ENCODE measurements at regions not wholly inside any gene's neighbourhood (a gene's known extent, or its start where the extent isn't known, plus 50 kb on each side); places are given as distances from the start of the nearest gene placed in this dataset.

DNA sequence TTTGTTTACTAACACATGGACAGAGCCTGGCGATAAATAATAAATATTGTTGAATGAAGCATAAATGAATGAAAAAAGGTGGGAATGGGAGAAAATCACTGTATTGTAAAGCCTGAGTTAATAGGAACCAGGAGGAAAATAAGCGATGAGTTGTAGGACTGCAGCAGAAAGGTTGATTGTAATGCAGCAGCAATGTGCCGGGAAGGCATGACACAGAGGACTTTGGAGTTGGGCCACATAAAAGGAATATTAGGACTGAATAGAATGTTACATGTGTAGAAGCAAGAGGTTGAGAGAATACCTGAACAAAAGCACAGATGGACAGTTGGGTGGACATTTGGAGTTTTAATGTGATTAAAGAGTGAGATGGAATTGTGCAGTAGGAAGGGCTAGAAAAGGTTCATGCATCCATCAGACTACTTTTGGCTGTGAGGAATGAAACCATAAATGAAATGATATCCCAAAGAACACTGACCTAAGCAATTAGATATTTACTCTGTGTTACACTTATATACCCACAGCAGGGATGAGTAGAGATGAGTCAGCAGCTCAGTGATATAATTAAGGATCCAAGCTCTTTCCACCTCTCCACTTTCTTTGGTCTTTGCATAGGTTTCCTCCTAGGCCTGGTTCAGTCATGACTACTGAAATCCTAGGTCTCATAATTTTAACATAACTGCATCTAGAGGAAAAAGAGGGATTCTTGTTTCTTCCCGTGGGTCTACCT, 55.4 kb downstream of the CCER1 start:
- in situ Hi-C loops (cut with HindIII; ENCODE audit: low sequenced_read_pairs): no loop called here
- no peak for DNase-seq (ENCODE audit: low read depth)
- no peak overlapping the region for H3K4me3 ChIP-seq (ENCODE audit: low read depth, low read length)
- TF ChIP-seq, protein P1, sequence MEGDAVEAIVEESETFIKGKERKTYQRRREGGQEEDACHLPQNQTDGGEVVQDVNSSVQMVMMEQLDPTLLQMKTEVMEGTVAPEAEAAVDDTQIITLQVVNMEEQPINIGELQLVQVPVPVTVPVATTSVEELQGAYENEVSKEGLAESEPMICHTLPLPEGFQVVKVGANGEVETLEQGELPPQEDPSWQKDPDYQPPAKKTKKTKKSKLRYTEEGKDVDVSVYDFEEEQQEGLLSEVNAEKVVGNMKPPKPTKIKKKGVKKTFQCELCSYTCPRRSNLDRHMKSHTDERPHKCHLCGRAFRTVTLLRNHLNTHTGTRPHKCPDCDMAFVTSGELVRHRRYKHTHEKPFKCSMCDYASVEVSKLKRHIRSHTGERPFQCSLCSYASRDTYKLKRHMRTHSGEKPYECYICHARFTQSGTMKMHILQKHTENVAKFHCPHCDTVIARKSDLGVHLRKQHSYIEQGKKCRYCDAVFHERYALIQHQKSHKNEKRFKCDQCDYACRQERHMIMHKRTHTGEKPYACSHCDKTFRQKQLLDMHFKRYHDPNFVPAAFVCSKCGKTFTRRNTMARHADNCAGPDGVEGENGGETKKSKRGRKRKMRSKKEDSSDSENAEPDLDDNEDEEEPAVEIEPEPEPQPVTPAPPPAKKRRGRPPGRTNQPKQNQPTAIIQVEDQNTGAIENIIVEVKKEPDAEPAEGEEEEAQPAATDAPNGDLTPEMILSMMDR (IDR thresholded peaks at IDR 0.05; ENCODE audit: low read depth, low read length, missing control alignments): no peak

DNA sequence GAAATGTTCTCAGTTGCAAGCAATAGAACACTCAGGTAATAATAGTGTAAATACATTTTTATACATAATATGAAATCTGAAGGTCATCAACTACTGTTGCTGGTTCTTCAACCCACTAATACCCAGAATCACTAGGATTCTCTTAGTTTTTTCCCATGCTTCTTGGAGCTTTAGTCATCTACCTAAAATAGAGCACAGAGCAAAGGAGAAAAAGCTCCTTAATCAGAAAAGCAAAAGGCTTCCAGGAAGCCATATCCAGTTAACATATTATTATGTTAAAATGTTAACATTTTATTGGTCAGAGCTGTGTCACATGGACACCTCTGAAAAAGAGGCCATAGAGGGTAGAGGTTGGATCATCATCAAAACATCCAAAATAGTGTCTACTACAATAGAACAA, 57.0 kb downstream of the CCER1 start:
- TF ChIP-seq, protein P1 (IDR thresholded peaks at IDR 0.05; ENCODE audit: low read depth, low read length, missing control alignments): no peak
- H3K4me3 ChIP-seq (ENCODE audit: low read depth, low read length): no peak overlapping the region
- in situ Hi-C loops (cut with HindIII; ENCODE audit: low sequenced_read_pairs): no loop called here
- no peak for DNase-seq (ENCODE audit: low read depth)

DNA sequence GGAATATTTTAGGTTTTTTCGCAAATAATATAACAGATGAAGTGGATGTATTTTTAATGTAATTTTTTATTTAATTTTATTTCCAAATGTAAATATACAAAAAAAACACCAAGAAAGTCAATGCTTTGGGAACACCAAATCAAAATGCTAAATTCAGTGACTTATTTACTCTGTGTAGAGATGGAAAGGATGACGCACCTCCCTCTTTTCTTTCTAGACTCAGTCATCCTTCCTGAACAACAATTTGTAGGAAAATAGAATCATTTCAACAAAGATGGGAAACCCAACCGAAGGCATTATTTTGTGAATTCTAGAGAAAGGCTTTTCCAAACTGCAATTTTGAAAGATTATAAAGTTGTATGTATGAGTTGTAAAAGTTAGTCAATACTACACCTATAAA, 57.7 kb downstream of the CCER1 start:
- in situ Hi-C loops (cut with HindIII; ENCODE audit: low sequenced_read_pairs): no loop called here
- TF ChIP-seq, protein P1 (IDR thresholded peaks at IDR 0.05; ENCODE audit: low read depth, low read length, missing control alignments): no peak
- H3K4me3 ChIP-seq (ENCODE audit: low read depth, low read length): no peak overlapping the region
- DNase-seq (ENCODE audit: low read depth): no peak

DNA sequence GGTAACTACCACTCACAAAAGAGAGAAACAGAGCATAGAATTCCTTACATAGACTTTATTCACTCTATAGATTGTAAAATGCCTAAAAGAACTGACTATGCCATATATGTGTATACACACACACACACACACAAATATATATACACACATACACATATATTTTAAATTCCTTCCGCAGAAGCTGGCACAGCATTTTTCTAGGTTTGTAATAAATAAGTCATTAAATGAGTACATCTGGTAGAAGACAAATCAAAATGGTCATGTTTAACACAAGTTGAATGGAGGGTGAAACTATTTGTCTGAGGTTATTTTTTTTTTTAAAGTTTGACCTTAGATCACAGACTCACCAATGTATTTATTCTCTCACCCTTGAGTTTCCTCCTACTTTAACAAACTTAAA, 58.2 kb downstream of the CCER1 start:
- in situ Hi-C loops (cut with HindIII; ENCODE audit: low sequenced_read_pairs): no loop called here
- TF ChIP-seq, protein P1 (IDR thresholded peaks at IDR 0.05; ENCODE audit: low read depth, low read length, missing control alignments): no peak
- DNase-seq (ENCODE audit: low read depth): no peak
- H3K4me3 ChIP-seq (ENCODE audit: low read depth, low read length): no peak overlapping the region

DNA sequence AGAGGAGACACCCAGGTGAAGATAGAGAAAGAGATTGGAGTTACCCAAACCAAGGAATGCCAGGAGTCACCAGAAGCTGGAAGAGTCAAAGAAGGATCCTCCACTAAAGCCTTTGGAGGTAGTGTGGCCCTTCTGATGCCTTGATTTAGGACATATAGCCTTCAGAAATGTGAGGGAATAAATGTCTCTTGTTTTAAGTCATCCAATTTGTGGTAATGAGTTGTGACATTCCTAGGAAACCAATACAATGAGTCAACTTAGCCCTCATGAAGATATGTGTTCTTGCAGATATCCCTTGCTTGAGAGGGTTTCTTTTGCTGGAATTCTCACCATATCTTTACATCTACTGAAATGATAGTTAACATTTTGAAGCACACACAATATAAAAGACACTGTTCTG, 58.8 kb downstream of the CCER1 start:
- DNase-seq (ENCODE audit: low read depth): peak; percentile 27
- H3K4me3 ChIP-seq (ENCODE audit: low read depth, low read length): no peak overlapping the region
- TF ChIP-seq, protein P1 (IDR thresholded peaks at IDR 0.05; ENCODE audit: low read depth, low read length, missing control alignments): no peak
- in situ Hi-C loops (cut with HindIII; ENCODE audit: low sequenced_read_pairs): no loop called here

DNA sequence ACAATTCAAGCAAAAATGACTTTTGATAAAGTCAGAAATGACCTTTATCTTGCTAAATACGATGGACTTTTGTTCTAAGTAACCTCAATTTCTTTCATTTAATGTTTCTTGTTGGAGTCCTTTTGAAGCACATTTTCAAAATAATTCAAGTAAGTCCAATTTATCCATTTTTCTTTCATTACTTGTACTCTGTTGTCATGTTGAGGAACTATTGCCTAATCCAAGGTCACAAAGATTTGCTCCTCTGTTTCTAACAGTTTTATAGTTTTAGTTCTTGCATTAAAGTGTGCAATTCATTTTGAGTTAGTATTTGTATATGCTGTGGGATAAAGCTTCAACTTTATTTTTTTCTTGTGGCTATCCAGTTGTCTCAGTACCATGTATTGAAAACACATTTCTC, 66.7 kb downstream of the CCER1 start:
- in situ Hi-C loops (cut with HindIII; ENCODE audit: low sequenced_read_pairs): no loop called here
- no peak for DNase-seq (ENCODE audit: low read depth)
- TF ChIP-seq, protein P1 (IDR thresholded peaks at IDR 0.05; ENCODE audit: low read depth, low read length, missing control alignments): no peak
- no peak overlapping the region for H3K4me3 ChIP-seq (ENCODE audit: low read depth, low read length)

Measured in astrocyte of the cerebellum (primary cell).